K562 (cell line): ENCODE measurements at regions not wholly inside any gene's neighbourhood (a gene's known extent, or its start where the extent isn't known, plus 50 kb on each side); places are given as distances from the start of the nearest gene placed in this dataset.

ENCODE experiments used
- ATAC-seq: fragments of 200-7000 bp; cut with Tn5 transposase; 3 replicates; pipeline ENCODE4 v1.9.1; 2020; ENCODE audit warnings: moderate library complexity
- BruUV-seq: library from RNA; stranded (reverse); fragments of 400-500 nt; replicated peaks from 2 replicates; lab custom pipeline; 2021; lab: Mats Ljungman, UMichigan
- CTCF ChIA-PET: fragments of 300-600 bp; formaldehyde crosslinking; extraction: SDS; loops from one replicate; lab custom pipeline; 2021; ENCODE audit warnings: low intra/inter-chr PET ratio; lab: Yijun Ruan, JAX
- POLR2A ChIA-PET: fragments of 300-600, 350-650 bp; sonication (Branson Sonifier 250); formaldehyde crosslinking; extraction: SDS; loops from one replicate; lab custom pipeline; 2021; ENCODE audit warnings: antibody characterized with exemption, inconsistent platforms; lab: Yijun Ruan, JAX
- DNase-seq, 4 experiments: peaks; one replicate each; pipeline versions ENCODE4 v3.0.0 to v3.0.0-alpha.2; 2011 to 2018; ENCODE audit warnings: low spot score in 3 of 4, mixed read lengths in 3 of 4; ENCODE audit errors: extremely low read depth in 1 of 4
- FAIRE-seq: peaks from 2 replicates; lab custom pipeline; 2011; peaks lifted over from hg19 to GRCh38; lab: Jason Lieb, UNC
- H2AFZ ChIP-seq: 2 replicates; pipeline ENCODE4 v1.6.0; 2011; ENCODE audit warnings: low read depth, low read length, control low read depth, inconsistent platforms
- H3K27ac ChIP-seq: fragments of 200-600 bp; 3 replicates; pipeline ENCODE4 v1.8.0; 2011; ENCODE audit warnings: low read depth, mild to moderate bottlenecking, control low read depth, inconsistent platforms, low read length, moderate library complexity, mixed read lengths; ENCODE audit errors: extremely low read depth
- H3K27me3 ChIP-seq, 2 experiments: fragments of 300-600 bp in 1 of 2; 2 replicates in 1 of 2; 3 replicates in 1 of 2; pipeline versions ENCODE4 v1.6.0 to v1.8.0; 2011; ENCODE audit warnings: inconsistent platforms in 2 of 2, low read length in 2 of 2, mild to moderate bottlenecking in 1 of 2, mixed read lengths in 1 of 2, moderate library complexity in 1 of 2; ENCODE audit not compliant: control insufficient read depth in 2 of 2, insufficient read depth in 2 of 2
- H3K36me3 ChIP-seq: fragments of 300-600 bp; 3 replicates; pipeline ENCODE4 v1.8.0; 2011; ENCODE audit warnings: mild to moderate bottlenecking, low read length, inconsistent platforms; ENCODE audit not compliant: control insufficient read depth, insufficient read depth
- H3K4me1 ChIP-seq, 2 experiments: fragments of 200-600 bp in 1 of 2; replicated peaks in 1 of 2; 2 replicates in 1 of 2; 3 replicates in 1 of 2; pipeline versions ENCODE4 v1.5.1 to v1.8.0; 2011; ENCODE audit warnings: inconsistent platforms in 2 of 2, low read length in 2 of 2, mild to moderate bottlenecking in 1 of 2, mixed read lengths in 1 of 2, moderate library complexity in 1 of 2; ENCODE audit not compliant: control insufficient read depth in 2 of 2, insufficient read depth in 2 of 2
- H3K4me2 ChIP-seq: 2 replicates; pipeline ENCODE4 v1.6.1; 2011; ENCODE audit warnings: low read length, control low read depth, inconsistent platforms, mixed read lengths; ENCODE audit not compliant: insufficient read depth
- H3K4me3 ChIP-seq: fragments of 200-600 bp; sonication (generic), shearing (Covaris generic); 2 replicates; pipeline ENCODE4 v1.5.1; 2016; ENCODE audit warnings: control low read depth, inconsistent platforms
- H3K79me2 ChIP-seq: fragments of 200-600 bp; 3 replicates; pipeline ENCODE4 v1.8.0; 2011; ENCODE audit warnings: low read length, inconsistent platforms; ENCODE audit not compliant: control insufficient read depth, insufficient read depth
- H3K9ac ChIP-seq, 2 experiments: 2 replicates each; pipeline versions ENCODE4 v1.6.0 to v1.6.1; 2011; ENCODE audit warnings: low read depth in 2 of 2, low read length in 2 of 2, control low read depth in 1 of 2, inconsistent platforms in 1 of 2, mild to moderate bottlenecking in 1 of 2, mixed read lengths in 1 of 2; ENCODE audit not compliant: insufficient read depth in 1 of 2
- H3K9me1 ChIP-seq: one replicate; pipeline ENCODE4 v1.6.0; 2011; ENCODE audit warnings: inconsistent platforms, mild to moderate bottlenecking, low read length, moderate library complexity; ENCODE audit not compliant: control insufficient read depth, insufficient read depth
- H3K9me3 ChIP-seq: replicated peaks from 2 replicates; pipeline ENCODE4 v1.5.1; 2011; ENCODE audit warnings: low read depth, low read length, inconsistent platforms; ENCODE audit not compliant: control insufficient read depth, insufficient read depth
- H4K20me1 ChIP-seq: replicated peaks from 2 replicates; pipeline ENCODE4 v1.6.1; 2011; ENCODE audit warnings: low read length, inconsistent platforms, mixed read lengths; ENCODE audit not compliant: control insufficient read depth, insufficient read depth
- EGR1 ChIP-seq: fragments of 450-650 bp; conservative IDR thresholded peaks from 2 replicates; pipeline ENCODE4 v1.6.1; 2017; ENCODE audit warnings: mild to moderate bottlenecking
- FOXK1 ChIP-seq: sonication (generic); formaldehyde crosslinking; IDR thresholded peaks from 2 replicates; pipeline ENCODE4 v1.8.0; 2022; ENCODE audit warnings: missing genetic modification reagents, mild to moderate bottlenecking, borderline replicate concordance
- HLTF ChIP-seq: fragments of 450-650 bp; IDR thresholded peaks from 2 replicates; pipeline ENCODE4 v1.6.1; 2016
- HNRNPH1 ChIP-seq: fragments of 200-400 bp; formaldehyde crosslinking; optimal IDR thresholded peaks from 2 replicates; pipeline ENCODE3; 2017; ENCODE audit warnings: low read depth, mild to moderate bottlenecking, low read length, moderate library complexity
- IFI16 ChIP-seq: fragments of 250-450 bp; sonication (Bioruptor Pico); IDR thresholded peaks from 2 replicates; pipeline ENCODE4 v2.1.2; 2022; ENCODE audit warnings: mild to moderate bottlenecking, inconsistent platforms
- RFX7 ChIP-seq: fragments of 250-450 bp; sonication (Bioruptor Pico); IDR thresholded peaks from 2 replicates; pipeline ENCODE4 v1.5.1; 2021; ENCODE audit warnings: mild to moderate bottlenecking
- TRIM24 ChIP-seq, 2 experiments: fragments of 450-650 bp; IDR thresholded peaks; 2 replicates each; pipeline ENCODE4 v1.6.1; 2016
- ZBTB8A ChIP-seq: fragments of 450-650 bp; IDR thresholded peaks from 2 replicates; pipeline ENCODE4 v1.6.1; 2018; ENCODE audit warnings: mild to moderate bottlenecking, moderate library complexity; ENCODE audit not compliant: partially characterized antibody
- ZNF239 ChIP-seq: fragments of 250-450 bp; sonication (Bioruptor Pico); IDR thresholded peaks from 2 replicates; pipeline ENCODE4 v1.4.0; 2020; ENCODE audit warnings: mild to moderate bottlenecking
- ZNF316 ChIP-seq: fragments of 450-650 bp; IDR thresholded peaks from 2 replicates; pipeline ENCODE4 v1.6.1; 2016
- WGBS: fragments of 100-300 bp; shearing (Covaris generic); methylation state at CpG from one replicate; pipeline ENCODE4 v1.1.6; 2016; ENCODE audit warnings: low coverage, mixed read lengths; ENCODE audit not compliant: insufficient coverage; ENCODE audit errors: missing lambda C conversion rate; 5-methylcytosine and 5-hydroxymethylcytosine counted together
- in situ Hi-C: fragments of 300-500 bp; cut with MboI; formaldehyde crosslinking; loops from 4 replicates; pipeline ENCODE4 v1.15.0; 2018; ENCODE audit warnings: inconsistent platforms, mixed read lengths
- intact Hi-C: fragments of 100-400 bp; cut with micrococcal nuclease; formaldehyde crosslinking; loops from 2 replicates; pipeline ENCODE4 v1.14.2; 2022
- TF ChIP-seq, protein P1 (sequence below), 2 experiments: fragments of 250-450 bp in 1 of 2; fragments of 450-650 bp in 1 of 2; sonication (Bioruptor Pico) in 1 of 2; IDR thresholded peaks; 2 replicates each; pipeline versions ENCODE4 v1.6.1 to v1.8.0; 2016 to 2021; ENCODE audit warnings: mild to moderate bottlenecking in 2 of 2, moderate library complexity in 2 of 2, missing compliant biosample characterization in 1 of 2, missing genetic modification characterization in 1 of 2

GRCh38 chr5:51961154-51961562, 577.9 kb downstream of the ISL1 start:
- intact Hi-C loops, result no loop called here
- H3K4me1 ChIP-seq, result no peaks in the 10 kb centered on the region
- no peak overlapping the region for H3K4me2 ChIP-seq
- no peaks in the 10 kb centered on the region for H3K79me2 ChIP-seq
- CTCF ChIA-PET, result no interaction called here
- H3K9me3 ChIP-seq, result no peaks in the 10 kb centered on the region; the same call in 1 of the 2 replicates
- no peak overlapping the region for H3K4me3 ChIP-seq
- DNase-seq (no peak), ATAC-seq (no peak), FAIRE-seq (no peak)
- no peak overlapping the region for H3K27ac ChIP-seq
- no peaks in the 10 kb centered on the region for H3K9me1 ChIP-seq
- H4K20me1 ChIP-seq, result no peaks in the 10 kb centered on the region
- H3K9ac ChIP-seq, result no peak overlapping the region
- H3K36me3 ChIP-seq, result no peaks in the 10 kb centered on the region
- TF ChIP-seq EGR1 (no peak), ZNF316 (no peak), IFI16 (CRISPR knock-in tag) (no peak), ZNF239 (CRISPR knock-in tag) (no peak), RFX7 (no peak), HNRNPH1 (no peak), FOXK1 (CRISPR knock-in tag) (no peak), ZBTB8A (no peak), HLTF (no peak), TRIM24 (IDR thresholded peaks at IDR 0.05) (no peak)
- TF ChIP-seq, protein P1, sequence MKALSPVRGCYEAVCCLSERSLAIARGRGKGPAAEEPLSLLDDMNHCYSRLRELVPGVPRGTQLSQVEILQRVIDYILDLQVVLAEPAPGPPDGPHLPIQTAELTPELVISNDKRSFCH (CRISPR knock-in tag; IDR thresholded peaks at IDR 0.05), result no peak
- TF ChIP-seq, protein P1 (tag; IDR thresholded peaks at IDR 0.05), result no peak
- in situ Hi-C loops, result no loop called here
- H2AFZ ChIP-seq, result no peak overlapping the region
- no TSS peak for BruUV-seq
- POLR2A ChIA-PET, result no interaction called here
- WGBS, result 4% methylated on average over 4 of the region's 4 CpGs
- H3K27me3 ChIP-seq, result no peaks in the 10 kb centered on the region
